Keratinocyte (primary cell): ENCODE measurements at regions not wholly inside any gene's neighbourhood (a gene's known extent, or its start where the extent isn't known, plus 50 kb on each side); places are given as distances from the start of the nearest gene placed in this dataset.

Experiments used
- DNase-seq: peaks from one replicate; pipeline ENCODE4 v3.0.0-alpha.2; 2011; ENCODE audit warnings: low read depth, missing footprints, low spot score
- FAIRE-seq: peaks from 2 replicates; lab custom pipeline; 2011; peaks lifted over from hg19 to GRCh38; lab: Jason Lieb, UNC
- H2AFZ ChIP-seq: 2 replicates; pipeline ENCODE4 v1.6.0; 2012; ENCODE audit warnings: low read length, control low read depth, inconsistent platforms; ENCODE audit not compliant: control insufficient read depth
- H3K27ac ChIP-seq: 2 replicates; pipeline ENCODE4 v1.5.1; 2011; ENCODE audit warnings: low read length; ENCODE audit not compliant: control insufficient read depth, insufficient read depth
- H3K27me3 ChIP-seq: 3 replicates; pipeline ENCODE4 v1.6.0; 2011; ENCODE audit warnings: low read length; ENCODE audit not compliant: control insufficient read depth, insufficient read depth; ENCODE audit errors: extremely low read depth
- H3K36me3 ChIP-seq, 2 experiments: 2 replicates in 1 of 2; 3 replicates in 1 of 2; pipeline ENCODE4 v1.5.1; 2011; ENCODE audit warnings: low read length in 2 of 2, mild to moderate bottlenecking in 1 of 2; ENCODE audit not compliant: control insufficient read depth in 2 of 2, insufficient read depth in 2 of 2; ENCODE audit errors: extremely low read depth in 1 of 2
- H3K4me1 ChIP-seq: 3 replicates; pipeline ENCODE4 v1.5.1; 2011; ENCODE audit warnings: low read length; ENCODE audit not compliant: control insufficient read depth, insufficient read depth; ENCODE audit errors: extremely low read depth
- H3K4me2 ChIP-seq: 3 replicates; pipeline ENCODE4 v1.6.0; 2011; ENCODE audit warnings: low read depth, low read length; ENCODE audit not compliant: control insufficient read depth, insufficient read depth; ENCODE audit errors: extremely low read depth
- H3K4me3 ChIP-seq, 3 experiments: fragments of 200-600 bp in 1 of 3; sonication (generic) in 1 of 3; 2 replicates in 2 of 3; 3 replicates in 1 of 3; pipeline ENCODE4 v1.5.1; 2011 to 2016; ENCODE audit warnings: low read length in 3 of 3, mild to moderate bottlenecking in 3 of 3, control low read depth in 2 of 3, inconsistent platforms in 1 of 3, low read depth in 1 of 3, mixed read lengths in 1 of 3, mixed run types in 1 of 3, moderate library complexity in 1 of 3; ENCODE audit not compliant: control insufficient read depth in 2 of 3, insufficient read depth in 2 of 3; ENCODE audit errors: extremely low read depth in 1 of 3
- H3K79me2 ChIP-seq: 2 replicates; pipeline ENCODE4 v1.6.0; 2012; ENCODE audit warnings: low read length; ENCODE audit not compliant: control insufficient read depth, insufficient read depth
- H3K9ac ChIP-seq: 3 replicates; pipeline ENCODE4 v1.6.0; 2011; ENCODE audit warnings: low read length; ENCODE audit not compliant: control insufficient read depth, insufficient read depth; ENCODE audit errors: extremely low read depth
- H3K9me1 ChIP-seq: 3 replicates; pipeline ENCODE4 v1.6.0; 2011; ENCODE audit warnings: low read length; ENCODE audit not compliant: control insufficient read depth, insufficient read depth; ENCODE audit errors: extremely low read depth
- H3K9me3 ChIP-seq: 2 replicates; pipeline ENCODE4 v1.5.1; 2012; ENCODE audit warnings: low read depth, low read length; ENCODE audit not compliant: control insufficient read depth
- H4K20me1 ChIP-seq: 3 replicates; pipeline ENCODE4 v1.6.0; 2011; ENCODE audit warnings: low read length; ENCODE audit not compliant: control insufficient read depth, insufficient read depth; ENCODE audit errors: extremely low read depth
- EZH2 ChIP-seq: IDR thresholded peaks from one replicate; pipeline ENCODE4 v1.6.1; 2012; ENCODE audit warnings: inconsistent platforms, mild to moderate bottlenecking, low read length, moderate library complexity
- dilution Hi-C: fragments of 300-500 bp; cut with MboI; formaldehyde crosslinking; loops from one replicate; pipeline ENCODE4 v1.7.0; 2020; ENCODE audit warnings: low sequenced_read_pairs; ENCODE audit not compliant: extremely low pct_ligation_motif_present
- TF ChIP-seq, protein P1 (sequence below), 3 experiments: IDR thresholded peaks in 1 of 3; conservative IDR thresholded peaks in 1 of 3; optimal IDR thresholded peaks in 1 of 3; 2 replicates in 2 of 3; 3 replicates in 1 of 3; pipeline versions ENCODE3 to v1.5.1; 2011; ENCODE audit warnings: low read length in 3 of 3, mild to moderate bottlenecking in 3 of 3, moderate library complexity in 2 of 3, control low read depth in 1 of 3, inconsistent platforms in 1 of 3; ENCODE audit not compliant: insufficient read depth in 2 of 3; ENCODE audit errors: extremely low read depth in 1 of 3

DNA sequence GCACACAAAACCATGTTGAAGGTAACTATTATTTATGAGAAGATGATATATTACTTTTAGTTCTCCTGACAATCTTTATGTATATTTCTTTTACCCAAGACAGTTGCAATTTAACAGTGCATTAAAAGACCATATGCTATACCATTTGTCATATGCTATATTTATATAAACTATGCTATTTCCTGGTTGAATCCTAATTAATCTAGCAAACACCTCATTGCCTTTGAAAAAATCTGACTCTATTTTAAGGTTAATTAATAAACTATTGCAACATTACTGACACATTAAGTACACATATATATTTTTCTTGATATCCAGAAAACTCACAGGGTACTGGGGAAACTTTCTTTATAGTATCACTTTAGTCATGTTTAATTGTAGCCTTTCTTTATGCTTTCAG lies 649.4 kb upstream of the PCDH20 start:
- DNase-seq (no peak), FAIRE-seq (no peak)
- no peak for TF ChIP-seq EZH2
- TF ChIP-seq, protein P1, sequence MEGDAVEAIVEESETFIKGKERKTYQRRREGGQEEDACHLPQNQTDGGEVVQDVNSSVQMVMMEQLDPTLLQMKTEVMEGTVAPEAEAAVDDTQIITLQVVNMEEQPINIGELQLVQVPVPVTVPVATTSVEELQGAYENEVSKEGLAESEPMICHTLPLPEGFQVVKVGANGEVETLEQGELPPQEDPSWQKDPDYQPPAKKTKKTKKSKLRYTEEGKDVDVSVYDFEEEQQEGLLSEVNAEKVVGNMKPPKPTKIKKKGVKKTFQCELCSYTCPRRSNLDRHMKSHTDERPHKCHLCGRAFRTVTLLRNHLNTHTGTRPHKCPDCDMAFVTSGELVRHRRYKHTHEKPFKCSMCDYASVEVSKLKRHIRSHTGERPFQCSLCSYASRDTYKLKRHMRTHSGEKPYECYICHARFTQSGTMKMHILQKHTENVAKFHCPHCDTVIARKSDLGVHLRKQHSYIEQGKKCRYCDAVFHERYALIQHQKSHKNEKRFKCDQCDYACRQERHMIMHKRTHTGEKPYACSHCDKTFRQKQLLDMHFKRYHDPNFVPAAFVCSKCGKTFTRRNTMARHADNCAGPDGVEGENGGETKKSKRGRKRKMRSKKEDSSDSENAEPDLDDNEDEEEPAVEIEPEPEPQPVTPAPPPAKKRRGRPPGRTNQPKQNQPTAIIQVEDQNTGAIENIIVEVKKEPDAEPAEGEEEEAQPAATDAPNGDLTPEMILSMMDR (optimal IDR thresholded peaks at IDR 0.05 in 1 of 3, IDR thresholded peaks at IDR 0.05 in 1 of 3, conservative IDR thresholded peaks at IDR 0.05 in 1 of 3; ENCODE audit: extremely low read depth in 1 of 3, insufficient read depth in 2 of 3, low read length in 3 of 3), result no peak
- Histone ChIP-seq H3K79me2 (no peaks in the 10 kb centered on the region), H2AFZ (no peak overlapping the region), H3K27ac (no peak overlapping the region), H3K9me1 (no peaks in the 10 kb centered on the region), H3K36me3 (no peaks in the 10 kb centered on the region), H3K9ac (no peak overlapping the region), H3K27me3 (no peaks in the 10 kb centered on the region), H3K9me3 (no peaks in the 10 kb centered on the region), H4K20me1 (no peaks in the 10 kb centered on the region), H3K4me3 (no peak overlapping the region), H3K4me2 (no peak overlapping the region), H3K4me1 (no peaks in the 10 kb centered on the region)
- dilution Hi-C loops, result no loop called here

GRCh38 chr13:62061751-62062150 lies 646.1 kb upstream of the PCDH20 start:
- Histone ChIP-seq H3K9ac (no peak overlapping the region), H3K79me2 (no peaks in the 10 kb centered on the region), H3K27ac (no peak overlapping the region), H3K36me3 (no peaks in the 10 kb centered on the region), H2AFZ (no peak overlapping the region), H4K20me1 (no peaks in the 10 kb centered on the region), H3K9me3 (no peaks in the 10 kb centered on the region), H3K4me3 (no peak overlapping the region), H3K4me1 (no peaks in the 10 kb centered on the region), H3K9me1 (no peaks in the 10 kb centered on the region), H3K4me2 (no peak overlapping the region), H3K27me3 (no peaks in the 10 kb centered on the region)
- no peak for DNase-seq
- no peak for FAIRE-seq
- TF ChIP-seq, protein P1 (optimal IDR thresholded peaks at IDR 0.05 in 1 of 3, IDR thresholded peaks at IDR 0.05 in 1 of 3, conservative IDR thresholded peaks at IDR 0.05 in 1 of 3; ENCODE audit: extremely low read depth in 1 of 3, insufficient read depth in 2 of 3, low read length in 3 of 3), result no peak
- TF ChIP-seq EZH2, result no peak
- dilution Hi-C loops, result no loop called here
